HEK293 (cell line): ENCODE measurements at regions not wholly inside any gene's neighbourhood (a gene's known extent, or its start where the extent isn't known, plus 50 kb on each side); places are given as distances from the start of the nearest gene placed in this dataset.

Source experiments
- CTCF ChIA-PET: fragments of 350-600 bp; formaldehyde crosslinking; extraction: SDS; loops from one replicate; lab custom pipeline; 2021; ENCODE audit warnings: antibody characterized with exemption; lab: Yijun Ruan, JAX
- POLR2A ChIA-PET: fragments of 300-600 bp; formaldehyde crosslinking; extraction: SDS; loops from one replicate; lab custom pipeline; 2020; ENCODE audit warnings: antibody characterized with exemption, inconsistent platforms; lab: Yijun Ruan, JAX
- H3K27ac ChIP-seq: fragments of 200-500 bp; sonication (Bioruptor generic); 2 replicates; pipeline ENCODE4 v1.5.1; 2014; ENCODE audit warnings: low read depth, low read length, control low read depth, inconsistent platforms; ENCODE audit errors: extremely low read depth
- H3K36me3 ChIP-seq, 2 experiments: fragments of 200-500 bp in 1 of 2; sonication (Bioruptor generic) in 1 of 2; 1 replicate in 1 of 2; 2 replicates in 1 of 2; pipeline ENCODE4 v1.5.1; 2014 to 2017; ENCODE audit warnings: inconsistent platforms in 2 of 2, low read length in 2 of 2; ENCODE audit not compliant: control insufficient read depth in 2 of 2, insufficient read depth in 1 of 2
- H3K4me1 ChIP-seq: fragments of 200-500 bp; sonication (Bioruptor generic); 2 replicates; pipeline ENCODE4 v1.5.1; 2014; ENCODE audit warnings: mild to moderate bottlenecking, low read length, inconsistent platforms; ENCODE audit not compliant: control insufficient read depth, insufficient read depth
- H3K4me3 ChIP-seq: 2 replicates; pipeline ENCODE4 v1.5.1; 2011; ENCODE audit warnings: low read depth, mild to moderate bottlenecking, control low read depth, low read length, moderate library complexity
- H3K9me3 ChIP-seq: fragments of 200-500 bp; sonication (Bioruptor generic); 2 replicates; pipeline ENCODE4 v1.5.1; 2014; ENCODE audit warnings: low read depth, low read length, inconsistent platforms; ENCODE audit not compliant: control insufficient read depth, insufficient read depth
- BCL11A ChIP-seq: fragments of 450-650 bp; formaldehyde crosslinking; IDR thresholded peaks from 2 replicates; pipeline ENCODE4 v1.5.1; 2016; ENCODE audit warnings: low read depth, missing biosample characterization, missing genetic modification characterization
- RBAK ChIP-seq: fragments of 450-650 bp; formaldehyde crosslinking; IDR thresholded peaks from 2 replicates; pipeline ENCODE4 v1.5.1; 2016; ENCODE audit warnings: missing biosample characterization, missing genetic modification characterization
- YY1 ChIP-seq: fragments of 450-650 bp; formaldehyde crosslinking; IDR thresholded peaks from 2 replicates; pipeline ENCODE4 v1.5.1; 2018; ENCODE audit warnings: missing biosample characterization, missing genetic modification characterization
- ZFP37 ChIP-seq: fragments of 450-650 bp; formaldehyde crosslinking; IDR thresholded peaks from 2 replicates; pipeline ENCODE4 v1.5.1; 2016; ENCODE audit warnings: missing biosample characterization, missing genetic modification characterization
- ZNF311 ChIP-seq: fragments of 450-650 bp; formaldehyde crosslinking; IDR thresholded peaks from 2 replicates; pipeline ENCODE4 v1.5.1; 2017; ENCODE audit warnings: missing biosample characterization, missing genetic modification characterization, borderline replicate concordance
- ZNF324 ChIP-seq: fragments of 450-650 bp; formaldehyde crosslinking; IDR thresholded peaks from 2 replicates; pipeline ENCODE4 v1.5.1; 2016; ENCODE audit warnings: missing biosample characterization, missing genetic modification characterization
- ZNF394 ChIP-seq: fragments of 450-650 bp; formaldehyde crosslinking; IDR thresholded peaks from 2 replicates; pipeline ENCODE4 v1.5.1; 2016; ENCODE audit warnings: missing biosample characterization, missing genetic modification characterization, mild to moderate bottlenecking, moderate library complexity, borderline replicate concordance
- ZNF623 ChIP-seq: fragments of 450-650 bp; formaldehyde crosslinking; IDR thresholded peaks from 2 replicates; pipeline ENCODE4 v1.5.1; 2016; ENCODE audit warnings: missing biosample characterization, missing genetic modification characterization
- ZNF701 ChIP-seq: fragments of 450-650 bp; formaldehyde crosslinking; IDR thresholded peaks from 2 replicates; pipeline ENCODE4 v1.5.1; 2016; ENCODE audit warnings: missing biosample characterization, missing genetic modification characterization
- TF ChIP-seq, protein P1 (sequence below): fragments of 450-650 bp; IDR thresholded peaks from 2 replicates; pipeline ENCODE4 v1.5.1; 2018; ENCODE audit warnings: missing biosample characterization, mild to moderate bottlenecking, missing genetic modification characterization
- TF ChIP-seq, protein P2 (sequence below): sonication (generic); formaldehyde crosslinking; IDR thresholded peaks from 2 replicates; pipeline ENCODE4 v1.8.1; 2022; ENCODE audit warnings: mild to moderate bottlenecking, moderate library complexity, missing genetic modification reagents
- TF ChIP-seq, protein P3 (sequence below): fragments of 450-650 bp; IDR thresholded peaks from 2 replicates; pipeline ENCODE4 v1.5.1; 2018; ENCODE audit warnings: missing biosample characterization, missing genetic modification characterization
- TF ChIP-seq, protein P4 (sequence below): fragments of 450-650 bp; formaldehyde crosslinking; IDR thresholded peaks from 2 replicates; pipeline ENCODE4 v1.5.1; 2016; ENCODE audit warnings: missing biosample characterization, missing genetic modification characterization
- TF ChIP-seq, protein P5 (sequence below): fragments of 450-650 bp; formaldehyde crosslinking; IDR thresholded peaks from 2 replicates; pipeline ENCODE4 v1.5.1; 2016; ENCODE audit warnings: missing biosample characterization, missing genetic modification characterization

DNA sequence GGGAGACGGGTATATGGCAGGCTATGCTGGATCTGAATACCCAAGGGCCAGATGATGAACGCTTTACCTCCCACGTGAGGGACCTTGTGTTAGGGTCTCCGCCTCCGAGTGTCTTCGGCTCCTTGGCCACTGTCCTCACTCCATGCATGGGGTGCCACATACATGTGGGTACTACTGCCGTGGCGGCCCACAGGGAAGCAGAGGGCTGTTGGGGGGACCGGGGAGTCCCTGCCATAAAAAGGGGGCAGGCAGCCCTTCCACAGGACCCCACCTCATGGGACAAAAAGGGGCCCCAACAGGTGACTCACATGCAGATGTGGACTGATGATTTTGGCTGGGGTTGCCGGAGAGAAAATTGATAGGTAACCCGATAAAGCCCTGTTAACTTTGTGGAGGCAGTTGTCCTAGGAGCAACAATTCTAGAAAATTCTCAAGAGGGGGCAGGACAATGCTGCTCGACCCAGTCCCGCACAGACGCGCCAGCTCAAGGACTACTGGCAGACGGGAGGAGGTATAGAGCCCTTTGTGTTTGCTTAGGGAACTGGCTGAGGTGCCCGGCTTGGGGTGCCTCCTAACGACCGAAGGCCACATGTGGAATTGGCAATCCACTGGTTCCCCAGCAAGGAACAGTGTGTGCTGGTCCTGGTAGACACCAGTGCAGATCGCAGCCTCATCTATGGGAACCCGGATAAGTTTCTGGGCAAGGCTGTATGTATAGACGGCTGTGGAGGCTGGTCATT, 695.7 kb upstream of the AGA start:
- POLR2A ChIA-PET = no interaction called here
- H3K27ac ChIP-seq = no peak overlapping the region
- H3K9me3 ChIP-seq = no peaks in the 10 kb centered on the region
- no peak overlapping the region for H3K4me3 ChIP-seq
- H3K36me3 ChIP-seq = no peaks in the 10 kb centered on the region
- H3K4me1 ChIP-seq = no peaks in the 10 kb centered on the region
- CTCF ChIA-PET = no interaction called here
- TF ChIP-seq, protein P1, sequence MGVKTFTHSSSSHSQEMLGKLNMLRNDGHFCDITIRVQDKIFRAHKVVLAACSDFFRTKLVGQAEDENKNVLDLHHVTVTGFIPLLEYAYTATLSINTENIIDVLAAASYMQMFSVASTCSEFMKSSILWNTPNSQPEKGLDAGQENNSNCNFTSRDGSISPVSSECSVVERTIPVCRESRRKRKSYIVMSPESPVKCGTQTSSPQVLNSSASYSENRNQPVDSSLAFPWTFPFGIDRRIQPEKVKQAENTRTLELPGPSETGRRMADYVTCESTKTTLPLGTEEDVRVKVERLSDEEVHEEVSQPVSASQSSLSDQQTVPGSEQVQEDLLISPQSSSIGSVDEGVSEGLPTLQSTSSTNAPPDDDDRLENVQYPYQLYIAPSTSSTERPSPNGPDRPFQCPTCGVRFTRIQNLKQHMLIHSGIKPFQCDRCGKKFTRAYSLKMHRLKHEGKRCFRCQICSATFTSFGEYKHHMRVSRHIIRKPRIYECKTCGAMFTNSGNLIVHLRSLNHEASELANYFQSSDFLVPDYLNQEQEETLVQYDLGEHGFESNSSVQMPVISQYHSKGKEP = no peak
- TF ChIP-seq, protein P2, sequence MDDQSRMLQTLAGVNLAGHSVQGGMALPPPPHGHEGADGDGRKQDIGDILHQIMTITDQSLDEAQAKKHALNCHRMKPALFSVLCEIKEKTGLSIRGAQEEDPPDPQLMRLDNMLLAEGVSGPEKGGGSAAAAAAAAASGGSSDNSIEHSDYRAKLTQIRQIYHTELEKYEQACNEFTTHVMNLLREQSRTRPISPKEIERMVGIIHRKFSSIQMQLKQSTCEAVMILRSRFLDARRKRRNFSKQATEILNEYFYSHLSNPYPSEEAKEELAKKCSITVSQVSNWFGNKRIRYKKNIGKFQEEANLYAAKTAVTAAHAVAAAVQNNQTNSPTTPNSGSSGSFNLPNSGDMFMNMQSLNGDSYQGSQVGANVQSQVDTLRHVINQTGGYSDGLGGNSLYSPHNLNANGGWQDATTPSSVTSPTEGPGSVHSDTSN (CRISPR knock-in tag) = no peak
- TF ChIP-seq ZNF394 (tag by site-specific recombination) = no peak
- TF ChIP-seq, all 188 proteins: peak for 0

DNA sequence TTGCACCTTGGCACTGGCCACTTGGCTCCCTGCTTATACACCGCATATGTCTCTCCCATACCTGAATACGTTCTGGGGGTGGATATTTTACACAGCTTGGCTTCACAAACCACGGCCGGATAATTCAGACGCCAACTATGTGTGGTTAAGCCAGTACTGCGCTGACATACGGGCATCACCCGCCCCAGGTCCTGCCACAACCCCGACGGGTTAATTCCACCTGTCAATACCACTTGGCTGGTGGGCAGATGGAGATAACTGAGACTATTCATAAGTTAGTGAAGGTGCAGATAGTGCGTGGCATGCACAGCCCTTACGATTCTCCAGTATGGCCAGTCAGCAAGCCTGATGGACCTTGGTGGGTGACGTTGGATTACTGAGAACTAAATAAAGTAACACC, 696.3 kb upstream of the AGA start:
- Histone ChIP-seq H3K4me1 (no peaks in the 10 kb centered on the region), H3K36me3 (no peaks in the 10 kb centered on the region), H3K27ac (no peak overlapping the region), H3K4me3 (no peak overlapping the region), H3K9me3 (no peaks in the 10 kb centered on the region)
- POLR2A ChIA-PET = no interaction called here
- no peak for TF ChIP-seq RBAK (tag by site-specific recombination)
- TF ChIP-seq BCL11A = no peak
- TF ChIP-seq, protein P3, sequence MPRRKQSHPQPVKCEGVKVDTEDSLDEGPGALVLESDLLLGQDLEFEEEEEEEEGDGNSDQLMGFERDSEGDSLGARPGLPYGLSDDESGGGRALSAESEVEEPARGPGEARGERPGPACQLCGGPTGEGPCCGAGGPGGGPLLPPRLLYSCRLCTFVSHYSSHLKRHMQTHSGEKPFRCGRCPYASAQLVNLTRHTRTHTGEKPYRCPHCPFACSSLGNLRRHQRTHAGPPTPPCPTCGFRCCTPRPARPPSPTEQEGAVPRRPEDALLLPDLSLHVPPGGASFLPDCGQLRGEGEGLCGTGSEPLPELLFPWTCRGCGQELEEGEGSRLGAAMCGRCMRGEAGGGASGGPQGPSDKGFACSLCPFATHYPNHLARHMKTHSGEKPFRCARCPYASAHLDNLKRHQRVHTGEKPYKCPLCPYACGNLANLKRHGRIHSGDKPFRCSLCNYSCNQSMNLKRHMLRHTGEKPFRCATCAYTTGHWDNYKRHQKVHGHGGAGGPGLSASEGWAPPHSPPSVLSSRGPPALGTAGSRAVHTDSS (tag by site-specific recombination) = no peak
- no peak for TF ChIP-seq ZNF311
- no peak for TF ChIP-seq ZNF623 (tag by site-specific recombination)
- TF ChIP-seq, protein P4, sequence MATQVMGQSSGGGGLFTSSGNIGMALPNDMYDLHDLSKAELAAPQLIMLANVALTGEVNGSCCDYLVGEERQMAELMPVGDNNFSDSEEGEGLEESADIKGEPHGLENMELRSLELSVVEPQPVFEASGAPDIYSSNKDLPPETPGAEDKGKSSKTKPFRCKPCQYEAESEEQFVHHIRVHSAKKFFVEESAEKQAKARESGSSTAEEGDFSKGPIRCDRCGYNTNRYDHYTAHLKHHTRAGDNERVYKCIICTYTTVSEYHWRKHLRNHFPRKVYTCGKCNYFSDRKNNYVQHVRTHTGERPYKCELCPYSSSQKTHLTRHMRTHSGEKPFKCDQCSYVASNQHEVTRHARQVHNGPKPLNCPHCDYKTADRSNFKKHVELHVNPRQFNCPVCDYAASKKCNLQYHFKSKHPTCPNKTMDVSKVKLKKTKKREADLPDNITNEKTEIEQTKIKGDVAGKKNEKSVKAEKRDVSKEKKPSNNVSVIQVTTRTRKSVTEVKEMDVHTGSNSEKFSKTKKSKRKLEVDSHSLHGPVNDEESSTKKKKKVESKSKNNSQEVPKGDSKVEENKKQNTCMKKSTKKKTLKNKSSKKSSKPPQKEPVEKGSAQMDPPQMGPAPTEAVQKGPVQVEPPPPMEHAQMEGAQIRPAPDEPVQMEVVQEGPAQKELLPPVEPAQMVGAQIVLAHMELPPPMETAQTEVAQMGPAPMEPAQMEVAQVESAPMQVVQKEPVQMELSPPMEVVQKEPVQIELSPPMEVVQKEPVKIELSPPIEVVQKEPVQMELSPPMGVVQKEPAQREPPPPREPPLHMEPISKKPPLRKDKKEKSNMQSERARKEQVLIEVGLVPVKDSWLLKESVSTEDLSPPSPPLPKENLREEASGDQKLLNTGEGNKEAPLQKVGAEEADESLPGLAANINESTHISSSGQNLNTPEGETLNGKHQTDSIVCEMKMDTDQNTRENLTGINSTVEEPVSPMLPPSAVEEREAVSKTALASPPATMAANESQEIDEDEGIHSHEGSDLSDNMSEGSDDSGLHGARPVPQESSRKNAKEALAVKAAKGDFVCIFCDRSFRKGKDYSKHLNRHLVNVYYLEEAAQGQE (tag by site-specific recombination) = no peak
- no peak for TF ChIP-seq ZNF394 (tag by site-specific recombination)
- TF ChIP-seq ZNF324 = no peak
- TF ChIP-seq, protein P5, sequence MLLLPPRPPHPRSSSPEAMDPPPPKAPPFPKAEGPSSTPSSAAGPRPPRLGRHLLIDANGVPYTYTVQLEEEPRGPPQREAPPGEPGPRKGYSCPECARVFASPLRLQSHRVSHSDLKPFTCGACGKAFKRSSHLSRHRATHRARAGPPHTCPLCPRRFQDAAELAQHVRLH (tag by site-specific recombination) = no peak
- TF ChIP-seq ZNF701 (tag by site-specific recombination) = no peak
- no peak for TF ChIP-seq YY1
- TF ChIP-seq ZFP37 (tag by site-specific recombination) = no peak
- CTCF ChIA-PET = no interaction called here
